GM19397 (cell line): ENCODE measurements at regions not wholly inside any gene's neighbourhood (a gene's known extent, or its start where the extent isn't known, plus 50 kb on each side); places are given as distances from the start of the nearest gene placed in this dataset.
"Not testable (repeated sequence)": the region's sequence is repeated elsewhere in the genome, so short reads cannot be mapped to it uniquely, and the experiment has no call there.

Source experiments
- ATAC-seq: cut with Tn5 transposase; IDR thresholded peaks from one replicate; pipeline ENCODE4 v1.9.1; 2021; ENCODE audit warnings: mild to moderate bottlenecking, moderate library complexity; ENCODE audit not compliant: unreplicated experiment

GRCh38 chr18:60020107-60020925, 120.5 kb downstream of the PMAIP1 start:
- ATAC-seq, result no peak

GRCh38 chr18:60019463-60019840, 119.7 kb downstream of the PMAIP1 start:
- no peak for ATAC-seq

- ATAC-seq, result no peak
These were observed 119.0 kb downstream of the PMAIP1 start for GRCh38 chr18:60018618-60019462.

- not testable (repeated sequence) for ATAC-seq
These were observed 118.3 kb downstream of the PMAIP1 start for GRCh38 chr18:60018134-60018533.

GRCh38 chr18:60017371-60017770, 117.6 kb downstream of the PMAIP1 start:
- no peak for ATAC-seq

- ATAC-seq, result not testable (repeated sequence)
These were observed 116.0 kb downstream of the PMAIP1 start for GRCh38 chr18:60015826-60016225.

GRCh38 chr18:60013148-60013547, 113.4 kb downstream of the PMAIP1 start:
- ATAC-seq, result not testable (repeated sequence)

- ATAC-seq, result no peak
These were observed 111.2 kb downstream of the PMAIP1 start for GRCh38 chr18:60010984-60011383.

- no peak for ATAC-seq
These were observed 110.7 kb downstream of the PMAIP1 start for GRCh38 chr18:60010513-60010912.

GRCh38 chr18:60007661-60008060, 107.9 kb downstream of the PMAIP1 start:
- no peak for ATAC-seq

GRCh38 chr18:60003610-60004185, 103.9 kb downstream of the PMAIP1 start:
- ATAC-seq, result no peak

GRCh38 chr18:59996370-59996966, 96.7 kb downstream of the PMAIP1 start:
- ATAC-seq, result peak; percentile 56

GRCh38 chr18:59994357-59994756, 94.6 kb downstream of the PMAIP1 start:
- no peak for ATAC-seq

GRCh38 chr18:59993560-59993959, 93.8 kb downstream of the PMAIP1 start:
- ATAC-seq, result no peak

- ATAC-seq, result no peak
These were observed 90.5 kb downstream of the PMAIP1 start for GRCh38 chr18:59990121-59990823.

GRCh38 chr18:59988098-59988706, 88.4 kb downstream of the PMAIP1 start:
- no peak for ATAC-seq

- no peak for ATAC-seq
These were observed 87.3 kb downstream of the PMAIP1 start for GRCh38 chr18:59987102-59987501.

GRCh38 chr18:59986139-59986538, 86.3 kb downstream of the PMAIP1 start:
- ATAC-seq, result no peak

- ATAC-seq, result no peak
These were observed 85.5 kb downstream of the PMAIP1 start for GRCh38 chr18:59985289-59985688.

GRCh38 chr18:59983506-59983905, 83.7 kb downstream of the PMAIP1 start:
- no peak for ATAC-seq
